Hepatocyte (in vitro differentiated cells): ENCODE measurements at regions not wholly inside any gene's neighbourhood (a gene's known extent, or its start where the extent isn't known, plus 50 kb on each side); places are given as distances from the start of the nearest gene placed in this dataset.

Experiments
- EZH2 ChIP-seq: fragments of 200-600 bp; sonication (generic); IDR thresholded peaks from 2 replicates; pipeline ENCODE4 v1.6.1; 2016; ENCODE audit warnings: antibody characterized with exemption, mild to moderate bottlenecking, borderline replicate concordance
- TF ChIP-seq, protein P1 (sequence below): fragments of 200-600 bp; sonication (generic); IDR thresholded peaks from 2 replicates; pipeline ENCODE4 v1.5.1; 2016; ENCODE audit warnings: antibody characterized with exemption, mild to moderate bottlenecking; ENCODE audit not compliant: poor library complexity

DNA sequence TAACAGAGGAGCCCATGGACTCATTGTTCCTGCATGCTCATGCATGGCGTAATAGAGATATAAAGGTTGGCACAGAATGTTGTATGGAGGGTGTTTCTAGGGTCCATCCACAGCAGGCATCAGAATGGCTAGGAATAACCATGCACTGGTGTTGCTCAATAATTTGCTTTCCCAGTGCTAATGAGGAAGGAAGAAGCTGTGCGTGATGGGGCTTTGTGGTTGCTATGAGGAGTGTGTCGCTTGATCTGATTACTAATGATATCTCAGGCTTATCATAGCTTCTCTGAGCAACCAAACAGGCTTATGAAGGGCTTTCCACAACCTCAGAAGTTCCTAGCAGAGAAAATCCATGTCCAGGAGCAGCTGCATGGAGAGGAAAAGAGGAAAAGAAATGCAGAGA is 151.3 kb upstream of the TRPC7 start:
- TF ChIP-seq, protein P1, sequence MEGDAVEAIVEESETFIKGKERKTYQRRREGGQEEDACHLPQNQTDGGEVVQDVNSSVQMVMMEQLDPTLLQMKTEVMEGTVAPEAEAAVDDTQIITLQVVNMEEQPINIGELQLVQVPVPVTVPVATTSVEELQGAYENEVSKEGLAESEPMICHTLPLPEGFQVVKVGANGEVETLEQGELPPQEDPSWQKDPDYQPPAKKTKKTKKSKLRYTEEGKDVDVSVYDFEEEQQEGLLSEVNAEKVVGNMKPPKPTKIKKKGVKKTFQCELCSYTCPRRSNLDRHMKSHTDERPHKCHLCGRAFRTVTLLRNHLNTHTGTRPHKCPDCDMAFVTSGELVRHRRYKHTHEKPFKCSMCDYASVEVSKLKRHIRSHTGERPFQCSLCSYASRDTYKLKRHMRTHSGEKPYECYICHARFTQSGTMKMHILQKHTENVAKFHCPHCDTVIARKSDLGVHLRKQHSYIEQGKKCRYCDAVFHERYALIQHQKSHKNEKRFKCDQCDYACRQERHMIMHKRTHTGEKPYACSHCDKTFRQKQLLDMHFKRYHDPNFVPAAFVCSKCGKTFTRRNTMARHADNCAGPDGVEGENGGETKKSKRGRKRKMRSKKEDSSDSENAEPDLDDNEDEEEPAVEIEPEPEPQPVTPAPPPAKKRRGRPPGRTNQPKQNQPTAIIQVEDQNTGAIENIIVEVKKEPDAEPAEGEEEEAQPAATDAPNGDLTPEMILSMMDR: no peak
- TF ChIP-seq EZH2: no peak
